ENCODE measurements at regions not wholly inside any gene's neighbourhood (a gene's known extent, or its start where the extent isn't known, plus 50 kb on each side); places are given as distances from the start of the nearest gene placed in this dataset.

DNA sequence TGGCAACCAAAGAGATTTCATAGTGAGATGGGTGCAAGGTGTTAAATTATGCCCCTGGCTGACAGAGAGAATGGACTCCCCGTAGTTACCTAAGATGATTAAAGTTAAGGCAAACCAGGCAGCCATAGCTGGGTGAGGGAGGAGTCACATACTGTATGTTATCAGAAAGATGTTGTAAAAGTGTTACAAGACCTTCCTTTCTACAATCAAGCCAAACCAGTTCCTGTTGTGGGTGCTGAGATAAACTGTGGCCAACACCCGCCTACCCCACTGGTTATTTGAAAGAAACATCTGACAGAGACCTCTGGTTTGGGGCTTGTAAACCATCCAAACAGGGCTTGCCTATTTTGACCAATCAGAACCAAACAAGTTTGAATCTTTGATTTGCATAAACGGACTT, 684.7 kb upstream of the NUDT12 start:
- no peak overlapping the region for H3K9ac ChIP-seq (ENCODE audit: low read length in 3 of 3)
- no peaks in the 10 kb centered on the region for H3K4me1 ChIP-seq (ENCODE audit: control insufficient read depth in 2 of 3, insufficient read depth in 2 of 3, low read depth in 1 of 3, low read length in 3 of 3)
- no peak for FAIRE-seq
- H3K9me3 ChIP-seq (ENCODE audit: control insufficient read depth in 2 of 3, insufficient read depth in 1 of 3, low read length in 3 of 3) = no peaks in the 10 kb centered on the region
- no peaks in the 10 kb centered on the region for H3K36me3 ChIP-seq (ENCODE audit: control insufficient read depth in 2 of 3, insufficient read depth in 3 of 3, low read length in 3 of 3)
- intact Hi-C loops (cut with DNase I) = no loop called here
- TF ChIP-seq CTCF (IDR thresholded peaks at IDR 0.05; ENCODE audit: borderline replicate concordance, extremely low read depth, insufficient read depth) = no peak
- DNase-seq = no peak
- no peak overlapping the region for H3K4me3 ChIP-seq (ENCODE audit: low read length in 3 of 3)
- no peaks in the 10 kb centered on the region for H3K27me3 ChIP-seq (ENCODE audit: control insufficient read depth, insufficient read depth, low read length)
- H3K27ac ChIP-seq (ENCODE audit: low read depth in 2 of 2, low read length in 2 of 2) = no peak overlapping the region

DNA sequence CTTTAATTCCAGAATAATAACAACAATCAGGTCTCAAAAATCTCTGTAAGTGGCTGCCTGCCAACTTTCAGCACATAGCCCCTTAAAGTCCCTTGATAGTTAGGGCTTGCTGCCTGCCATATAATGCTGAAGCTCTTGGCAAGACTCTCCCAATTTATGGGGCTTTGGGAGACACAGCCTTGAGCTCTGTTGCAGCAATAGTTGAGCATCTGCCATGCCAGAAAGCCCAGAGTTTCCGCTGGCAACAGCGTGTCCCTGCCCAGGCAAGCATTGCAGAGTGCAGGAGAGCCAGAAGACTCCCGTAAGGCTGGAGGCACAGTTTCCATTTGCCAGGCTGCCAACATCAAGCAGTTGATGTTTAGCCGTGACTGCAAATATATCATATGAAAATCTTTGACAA, 678.5 kb upstream of the NUDT12 start:
- no peaks in the 10 kb centered on the region for H3K4me1 ChIP-seq (ENCODE audit: control insufficient read depth in 2 of 3, insufficient read depth in 2 of 3, low read depth in 1 of 3, low read length in 3 of 3)
- DNase-seq (no peak), FAIRE-seq (no peak)
- no peak overlapping the region for H3K9ac ChIP-seq (ENCODE audit: low read length in 3 of 3)
- no peaks in the 10 kb centered on the region for H3K27me3 ChIP-seq (ENCODE audit: control insufficient read depth, insufficient read depth, low read length)
- no peaks in the 10 kb centered on the region for H3K9me3 ChIP-seq (ENCODE audit: control insufficient read depth in 2 of 3, insufficient read depth in 1 of 3, low read length in 3 of 3)
- H3K36me3 ChIP-seq (ENCODE audit: control insufficient read depth in 2 of 3, insufficient read depth in 3 of 3, low read length in 3 of 3) = no peaks in the 10 kb centered on the region
- no peak overlapping the region for H3K27ac ChIP-seq (ENCODE audit: low read depth in 2 of 2, low read length in 2 of 2)
- TF ChIP-seq CTCF (IDR thresholded peaks at IDR 0.05; ENCODE audit: borderline replicate concordance, extremely low read depth, insufficient read depth) = no peak
- intact Hi-C loops (cut with DNase I) = no loop called here
- H3K4me3 ChIP-seq (ENCODE audit: low read length in 3 of 3) = no peak overlapping the region

- no peak for TF ChIP-seq CTCF (IDR thresholded peaks at IDR 0.05; ENCODE audit: borderline replicate concordance, extremely low read depth, insufficient read depth)
- H3K9ac ChIP-seq (ENCODE audit: low read length in 3 of 3) = no peak overlapping the region
- DNase-seq = no peak
- no peak for FAIRE-seq
- H3K27ac ChIP-seq (ENCODE audit: low read depth in 2 of 2, low read length in 2 of 2) = no peak overlapping the region
- intact Hi-C loops (cut with DNase I) = no loop called here
- no peaks in the 10 kb centered on the region for H3K4me1 ChIP-seq (ENCODE audit: control insufficient read depth in 2 of 3, insufficient read depth in 2 of 3, low read depth in 1 of 3, low read length in 3 of 3)
- no peak overlapping the region for H3K4me3 ChIP-seq (ENCODE audit: low read length in 3 of 3)
- no peaks in the 10 kb centered on the region for H3K9me3 ChIP-seq (ENCODE audit: control insufficient read depth in 2 of 3, insufficient read depth in 1 of 3, low read length in 3 of 3)
- H3K27me3 ChIP-seq (ENCODE audit: control insufficient read depth, insufficient read depth, low read length) = no peaks in the 10 kb centered on the region
- H3K36me3 ChIP-seq (ENCODE audit: control insufficient read depth in 2 of 3, insufficient read depth in 3 of 3, low read length in 3 of 3) = no peaks in the 10 kb centered on the region
Observed at GRCh38 chr5:104237586-104237985, 675.0 kb upstream of the NUDT12 start.
